ENCODE measurements at regions not wholly inside any gene's neighbourhood (a gene's known extent, or its start where the extent isn't known, plus 50 kb on each side); places are given as distances from the start of the nearest gene placed in this dataset.

- no peak for DNase-seq (ENCODE audit: low read depth)
These were observed 70.9 kb upstream of the CHST15 start for GRCh38 chr10:124164264-124164663.

GRCh38 chr10:124162774-124163354 is 69.5 kb upstream of the CHST15 start:
- no peak for DNase-seq (ENCODE audit: low read depth)

- no peak for DNase-seq (ENCODE audit: low read depth)
These were observed 68.7 kb upstream of the CHST15 start for GRCh38 chr10:124162136-124162535.

GRCh38 chr10:124161601-124162000 is 68.2 kb upstream of the CHST15 start:
- no peak for DNase-seq (ENCODE audit: low read depth)

- DNase-seq (ENCODE audit: low read depth) = no peak
These were observed 67.7 kb upstream of the CHST15 start for GRCh38 chr10:124160943-124161582.

- DNase-seq (ENCODE audit: low read depth) = no peak
These were observed 66.8 kb upstream of the CHST15 start for GRCh38 chr10:124160176-124160575.

GRCh38 chr10:124159153-124159552 is 65.8 kb upstream of the CHST15 start:
- no peak for DNase-seq (ENCODE audit: low read depth)

GRCh38 chr10:124158592-124158991 is 65.2 kb upstream of the CHST15 start:
- DNase-seq (ENCODE audit: low read depth) = no peak

- DNase-seq (ENCODE audit: low read depth) = no peak
These were observed 63.9 kb upstream of the CHST15 start for GRCh38 chr10:124157271-124157681.

GRCh38 chr10:124156524-124157260 is 63.3 kb upstream of the CHST15 start:
- DNase-seq (ENCODE audit: low read depth) = no peak

- peak; percentile 14 for DNase-seq (ENCODE audit: low read depth)
These were observed 62.5 kb upstream of the CHST15 start for GRCh38 chr10:124155781-124156435.

GRCh38 chr10:124153023-124153826 is 59.8 kb upstream of the CHST15 start:
- DNase-seq (ENCODE audit: low read depth) = peak; percentile 92

- DNase-seq (ENCODE audit: low read depth) = peak; percentile 78
These were observed 59.0 kb upstream of the CHST15 start for GRCh38 chr10:124152139-124153022.

GRCh38 chr10:124151466-124152095 is 58.2 kb upstream of the CHST15 start:
- no peak for DNase-seq (ENCODE audit: low read depth)

- no peak for DNase-seq (ENCODE audit: low read depth)
These were observed 57.5 kb upstream of the CHST15 start for GRCh38 chr10:124150807-124151417.

- DNase-seq (ENCODE audit: low read depth) = no peak
These were observed 56.9 kb upstream of the CHST15 start for GRCh38 chr10:124150189-124150806.

GRCh38 chr10:124149189-124150042 is 56.0 kb upstream of the CHST15 start:
- no peak for DNase-seq (ENCODE audit: low read depth)

GRCh38 chr10:124148509-124149188 is 55.3 kb upstream of the CHST15 start:
- peak; percentile 40 for DNase-seq (ENCODE audit: low read depth)
